MM.1S (cell line): ENCODE measurements at regions not wholly inside any gene's neighbourhood (a gene's known extent, or its start where the extent isn't known, plus 50 kb on each side); places are given as distances from the start of the nearest gene placed in this dataset.

Source experiments
- DNase-seq: peaks from one replicate; pipeline ENCODE4 v3.0.0-alpha.2; 2015
- H2AFZ ChIP-seq: fragments of 300-600 bp; sonication (generic); 2 replicates; pipeline ENCODE4 v1.6.0; 2016; ENCODE audit warnings: antibody characterized with exemption, low read length
- H3F3A ChIP-seq: fragments of 300-600 bp; sonication (generic); 2 replicates; pipeline ENCODE4 v1.6.1; 2016; ENCODE audit warnings: mild to moderate bottlenecking, antibody characterized with exemption, low read length, moderate library complexity, mixed read lengths; ENCODE audit not compliant: insufficient read depth
- H3K27ac ChIP-seq: fragments of 300-600 bp; sonication (generic); 2 replicates; pipeline ENCODE4 v1.5.1; 2016; ENCODE audit warnings: mild to moderate bottlenecking, low read length
- H3K27me3 ChIP-seq: fragments of 300-600 bp; sonication (generic); replicated peaks from 2 replicates; pipeline ENCODE4 v1.6.0; 2016; ENCODE audit warnings: low read length; ENCODE audit not compliant: insufficient read depth
- H3K36me3 ChIP-seq: fragments of 300-600 bp; sonication (generic); replicated peaks from 2 replicates; pipeline ENCODE4 v1.6.1; 2016; ENCODE audit warnings: mild to moderate bottlenecking, low read length, mixed read lengths; ENCODE audit not compliant: insufficient read depth
- H3K4me1 ChIP-seq: fragments of 300-600 bp; sonication (generic); 2 replicates; pipeline ENCODE4 v1.6.1; 2016; ENCODE audit warnings: low read length, mixed read lengths
- H3K4me2 ChIP-seq: fragments of 300-600 bp; sonication (generic); 2 replicates; pipeline ENCODE4 v1.6.0; 2016; ENCODE audit warnings: low read depth, low read length
- H3K4me3 ChIP-seq: fragments of 300-600 bp; sonication (generic); 2 replicates; pipeline ENCODE4 v1.5.1; 2016; ENCODE audit warnings: low read length, mixed read lengths
- H3K79me2 ChIP-seq: fragments of 300-600 bp; sonication (generic); 2 replicates; pipeline ENCODE4 v1.6.1; 2016; ENCODE audit warnings: mixed run types, low read length, mixed read lengths
- H3K9ac ChIP-seq: fragments of 300-600 bp; sonication (generic); 2 replicates; pipeline ENCODE4 v1.6.1; 2016; ENCODE audit warnings: low read length, mixed read lengths
- H3K9me2 ChIP-seq: fragments of 300-600 bp; sonication (generic); replicated peaks from 2 replicates; pipeline ENCODE4 v1.6.1; 2016; ENCODE audit warnings: mild to moderate bottlenecking, low read length, mixed read lengths; ENCODE audit not compliant: insufficient read depth
- H3K9me3 ChIP-seq: fragments of 300-600 bp; sonication (generic); replicated peaks from 2 replicates; pipeline ENCODE4 v1.6.1; 2016; ENCODE audit warnings: mild to moderate bottlenecking, low read length, mixed read lengths; ENCODE audit not compliant: insufficient read depth
- H4K20me1 ChIP-seq: fragments of 300-600 bp; sonication (generic); 2 replicates; pipeline ENCODE4 v1.6.1; 2016; ENCODE audit warnings: mild to moderate bottlenecking, low read length, moderate library complexity, mixed read lengths; ENCODE audit not compliant: insufficient read depth
- EZH2 ChIP-seq: fragments of 300-600 bp; sonication (generic); optimal IDR thresholded peaks from 2 replicates; pipeline ENCODE3; 2017; ENCODE audit warnings: low read depth, mild to moderate bottlenecking, antibody characterized with exemption, low read length, mixed read lengths
- EZH2phosphoT487 ChIP-seq: fragments of 300-600 bp; sonication (generic); IDR thresholded peaks from 2 replicates; pipeline ENCODE4 v1.6.1; 2018; ENCODE audit warnings: antibody characterized with exemption, low read length
- TF ChIP-seq, protein P1 (sequence below): fragments of 300-600 bp; sonication (generic); IDR thresholded peaks from 2 replicates; pipeline ENCODE4 v1.5.1; 2016; ENCODE audit warnings: antibody characterized with exemption, low read length, mixed read lengths

DNA sequence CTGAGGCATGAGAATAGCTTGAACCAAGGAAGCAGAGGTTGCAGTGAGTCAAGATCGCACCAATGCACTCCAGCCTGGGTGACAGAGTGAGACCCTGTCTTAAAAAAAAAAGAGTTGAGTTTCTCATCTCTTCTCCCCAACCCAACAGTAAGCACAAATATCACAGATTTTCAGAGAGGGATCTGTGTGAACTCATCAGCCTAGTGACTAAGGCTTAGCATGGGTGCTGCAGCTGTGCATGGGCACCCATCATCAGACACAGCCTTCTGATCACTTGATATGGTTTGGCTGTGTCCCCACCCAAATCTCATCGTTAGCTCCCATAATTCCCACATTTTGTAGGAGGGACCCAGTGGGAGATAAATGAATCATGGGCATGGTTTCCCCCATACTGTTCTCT, 298.9 kb downstream of the PCNX1 start:
- no peaks in the 10 kb centered on the region for H3K9me2 ChIP-seq
- no peak overlapping the region for H3K4me2 ChIP-seq
- no peaks in the 10 kb centered on the region for H4K20me1 ChIP-seq
- no peak overlapping the region for H3K9ac ChIP-seq
- H3K4me1 ChIP-seq: no peaks in the 10 kb centered on the region
- DNase-seq: no peak
- H3K9me3 ChIP-seq: no peaks in the 10 kb centered on the region
- H3F3A ChIP-seq: no peaks in the 10 kb centered on the region
- no peak overlapping the region for H2AFZ ChIP-seq
- H3K4me3 ChIP-seq: no peak overlapping the region
- no peak overlapping the region for H3K27ac ChIP-seq
- H3K27me3 ChIP-seq: no peaks in the 10 kb centered on the region
- H3K79me2 ChIP-seq: no peaks in the 10 kb centered on the region
- TF ChIP-seq EZH2 (no peak), EZH2phosphoT487 (no peak)
- TF ChIP-seq, protein P1, sequence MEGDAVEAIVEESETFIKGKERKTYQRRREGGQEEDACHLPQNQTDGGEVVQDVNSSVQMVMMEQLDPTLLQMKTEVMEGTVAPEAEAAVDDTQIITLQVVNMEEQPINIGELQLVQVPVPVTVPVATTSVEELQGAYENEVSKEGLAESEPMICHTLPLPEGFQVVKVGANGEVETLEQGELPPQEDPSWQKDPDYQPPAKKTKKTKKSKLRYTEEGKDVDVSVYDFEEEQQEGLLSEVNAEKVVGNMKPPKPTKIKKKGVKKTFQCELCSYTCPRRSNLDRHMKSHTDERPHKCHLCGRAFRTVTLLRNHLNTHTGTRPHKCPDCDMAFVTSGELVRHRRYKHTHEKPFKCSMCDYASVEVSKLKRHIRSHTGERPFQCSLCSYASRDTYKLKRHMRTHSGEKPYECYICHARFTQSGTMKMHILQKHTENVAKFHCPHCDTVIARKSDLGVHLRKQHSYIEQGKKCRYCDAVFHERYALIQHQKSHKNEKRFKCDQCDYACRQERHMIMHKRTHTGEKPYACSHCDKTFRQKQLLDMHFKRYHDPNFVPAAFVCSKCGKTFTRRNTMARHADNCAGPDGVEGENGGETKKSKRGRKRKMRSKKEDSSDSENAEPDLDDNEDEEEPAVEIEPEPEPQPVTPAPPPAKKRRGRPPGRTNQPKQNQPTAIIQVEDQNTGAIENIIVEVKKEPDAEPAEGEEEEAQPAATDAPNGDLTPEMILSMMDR: no peak
- no peaks in the 10 kb centered on the region for H3K36me3 ChIP-seq

DNA sequence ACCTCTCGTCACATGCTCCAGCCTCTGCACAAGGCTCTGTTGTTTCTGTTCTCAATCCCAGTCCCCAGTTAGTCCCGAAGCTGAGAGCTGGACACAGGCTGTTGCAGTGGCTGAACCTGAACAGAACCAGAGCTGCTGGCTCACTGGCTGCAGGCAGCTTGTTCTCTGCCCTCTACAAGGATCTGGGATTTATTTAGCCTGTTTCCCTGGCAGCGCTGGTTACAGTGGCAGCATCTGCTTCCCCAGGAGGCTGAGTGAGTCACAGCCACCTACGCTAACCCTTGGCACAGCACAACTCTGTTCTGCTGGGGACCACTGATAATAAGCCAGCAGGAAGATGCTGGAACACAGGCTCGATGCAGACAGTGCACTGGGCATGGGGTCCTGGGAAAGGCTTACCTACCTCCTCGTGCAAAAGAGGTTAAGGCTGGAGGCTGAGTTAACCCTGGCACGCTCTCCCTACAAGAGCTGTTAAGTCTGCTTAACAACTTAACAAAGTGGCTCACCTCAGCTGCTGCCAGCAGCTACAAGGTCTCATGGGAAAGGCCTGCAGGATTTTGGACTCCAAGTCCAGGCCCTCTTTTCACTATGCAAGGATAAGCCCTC, 299.6 kb downstream of the PCNX1 start:
- Histone ChIP-seq H3K9me3 (no peaks in the 10 kb centered on the region), H3K79me2 (no peaks in the 10 kb centered on the region), H3K9me2 (no peaks in the 10 kb centered on the region), H3K4me2 (no peak overlapping the region), H2AFZ (no peak overlapping the region), H3F3A (no peaks in the 10 kb centered on the region), H3K27ac (no peak overlapping the region), H3K27me3 (no peaks in the 10 kb centered on the region), H3K36me3 (no peaks in the 10 kb centered on the region), H4K20me1 (no peaks in the 10 kb centered on the region), H3K4me3 (no peak overlapping the region), H3K9ac (no peak overlapping the region), H3K4me1 (no peaks in the 10 kb centered on the region)
- no peak for DNase-seq
- TF ChIP-seq, protein P1: no peak
- no peak for TF ChIP-seq EZH2phosphoT487
- no peak for TF ChIP-seq EZH2

DNA sequence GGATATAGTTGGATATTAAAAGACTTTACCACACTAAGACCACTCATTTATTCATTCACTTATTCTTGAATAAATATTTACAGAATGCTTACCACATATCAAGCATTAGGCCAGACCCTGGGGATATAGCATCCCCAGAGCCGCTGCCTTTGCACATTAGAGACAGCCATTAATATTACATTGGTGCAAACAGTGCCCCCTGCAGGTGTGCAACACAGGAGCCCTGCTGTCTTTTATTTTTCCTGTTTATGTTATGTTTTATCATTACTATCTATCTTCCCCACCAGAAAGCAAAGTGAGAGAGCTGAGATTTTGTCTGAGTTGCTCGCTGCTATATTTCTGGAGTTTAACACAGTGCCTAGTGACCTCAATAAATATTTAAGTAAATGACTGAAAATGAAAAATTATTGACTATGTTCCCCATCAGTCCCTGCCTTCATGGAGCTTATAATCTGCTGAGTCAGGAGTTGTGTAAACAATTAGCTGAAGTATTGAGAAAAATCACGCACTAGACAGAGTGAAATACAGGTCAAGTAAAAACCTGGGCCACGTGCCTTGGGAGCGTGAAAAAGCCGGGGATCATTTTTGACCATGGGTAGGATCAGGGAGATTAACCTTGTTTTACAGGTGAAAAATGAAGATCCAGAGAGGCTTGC, 301.6 kb downstream of the PCNX1 start:
- Histone ChIP-seq H2AFZ (no peak overlapping the region), H3K4me2 (no peak overlapping the region), H4K20me1 (no peaks in the 10 kb centered on the region), H3K79me2 (no peaks in the 10 kb centered on the region), H3K4me1 (no peaks in the 10 kb centered on the region), H3K27me3 (no peaks in the 10 kb centered on the region), H3K36me3 (no peaks in the 10 kb centered on the region), H3K9me2 (no peaks in the 10 kb centered on the region), H3F3A (no peaks in the 10 kb centered on the region), H3K27ac (no peak overlapping the region), H3K4me3 (no peak overlapping the region), H3K9ac (no peak overlapping the region), H3K9me3 (no peaks in the 10 kb centered on the region)
- TF ChIP-seq, protein P1: no peak
- TF ChIP-seq EZH2phosphoT487: no peak
- no peak for TF ChIP-seq EZH2
- DNase-seq: no peak
